Glutamatergic neuron (in vitro differentiated cells): ENCODE measurements at regions not wholly inside any gene's neighbourhood (a gene's known extent, or its start where the extent isn't known, plus 50 kb on each side); places are given as distances from the start of the nearest gene placed in this dataset.

Experiments used
- DNase-seq: peaks from one replicate; pipeline ENCODE4 v3.0.0; 2022
- H3K27ac Mint-ChIP-seq: one replicate; pipeline ENCODE4 v1.8.0; 2020; ENCODE audit warnings: mild to moderate bottlenecking, mixed read lengths, inconsistent platforms; ENCODE audit not compliant: unreplicated experiment
- H3K27me3 Mint-ChIP-seq: one replicate; pipeline ENCODE4 v1.8.0; 2020; ENCODE audit warnings: mild to moderate bottlenecking, moderate library complexity, mixed read lengths, inconsistent platforms; ENCODE audit not compliant: unreplicated experiment
- H3K36me3 Mint-ChIP-seq: one replicate; pipeline ENCODE4 v1.8.0; 2020; ENCODE audit warnings: mild to moderate bottlenecking, mixed read lengths, inconsistent platforms; ENCODE audit not compliant: unreplicated experiment
- H3K4me1 Mint-ChIP-seq: one replicate; pipeline ENCODE4 v1.8.0; 2020; ENCODE audit warnings: mild to moderate bottlenecking, low read depth, mixed read lengths, inconsistent platforms; ENCODE audit not compliant: unreplicated experiment
- H3K4me3 Mint-ChIP-seq: one replicate; pipeline ENCODE4 v1.8.0; 2020; ENCODE audit warnings: mild to moderate bottlenecking, mixed read lengths, inconsistent platforms; ENCODE audit not compliant: unreplicated experiment
- H3K9me3 Mint-ChIP-seq: one replicate; pipeline ENCODE4 v1.8.0; 2020; ENCODE audit warnings: mild to moderate bottlenecking, moderate library complexity, mixed read lengths, inconsistent platforms; ENCODE audit not compliant: unreplicated experiment
- TF ChIP-seq, protein P1 (sequence below): fragments of 200-600 bp; sonication (generic); IDR thresholded peaks from one replicate; pipeline ENCODE4 v1.5.0; 2021; ENCODE audit not compliant: partially characterized antibody, unreplicated experiment

GRCh38 chr11:134879341-134879740, 467.3 kb upstream of the B3GAT1 start:
- DNase-seq = no peak
- H3K27ac Mint-ChIP-seq = no peak overlapping the region
- H3K27me3 Mint-ChIP-seq = peaks cover 4% of the 10 kb centered on the region
- peaks cover 6% of the 10 kb centered on the region for H3K9me3 Mint-ChIP-seq
- peaks cover 4% of the 10 kb centered on the region for H3K4me1 Mint-ChIP-seq
- TF ChIP-seq, protein P1, sequence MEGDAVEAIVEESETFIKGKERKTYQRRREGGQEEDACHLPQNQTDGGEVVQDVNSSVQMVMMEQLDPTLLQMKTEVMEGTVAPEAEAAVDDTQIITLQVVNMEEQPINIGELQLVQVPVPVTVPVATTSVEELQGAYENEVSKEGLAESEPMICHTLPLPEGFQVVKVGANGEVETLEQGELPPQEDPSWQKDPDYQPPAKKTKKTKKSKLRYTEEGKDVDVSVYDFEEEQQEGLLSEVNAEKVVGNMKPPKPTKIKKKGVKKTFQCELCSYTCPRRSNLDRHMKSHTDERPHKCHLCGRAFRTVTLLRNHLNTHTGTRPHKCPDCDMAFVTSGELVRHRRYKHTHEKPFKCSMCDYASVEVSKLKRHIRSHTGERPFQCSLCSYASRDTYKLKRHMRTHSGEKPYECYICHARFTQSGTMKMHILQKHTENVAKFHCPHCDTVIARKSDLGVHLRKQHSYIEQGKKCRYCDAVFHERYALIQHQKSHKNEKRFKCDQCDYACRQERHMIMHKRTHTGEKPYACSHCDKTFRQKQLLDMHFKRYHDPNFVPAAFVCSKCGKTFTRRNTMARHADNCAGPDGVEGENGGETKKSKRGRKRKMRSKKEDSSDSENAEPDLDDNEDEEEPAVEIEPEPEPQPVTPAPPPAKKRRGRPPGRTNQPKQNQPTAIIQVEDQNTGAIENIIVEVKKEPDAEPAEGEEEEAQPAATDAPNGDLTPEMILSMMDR = no peak
- H3K36me3 Mint-ChIP-seq = no peaks in the 10 kb centered on the region
- no peak overlapping the region for H3K4me3 Mint-ChIP-seq

- peaks cover 4% of the 10 kb centered on the region for H3K4me1 Mint-ChIP-seq
These were observed 466.7 kb upstream of the B3GAT1 start for GRCh38 chr11:134878785-134879184.

GRCh38 chr11:134876226-134876625, 464.2 kb upstream of the B3GAT1 start:
- no peak overlapping the region for H3K4me3 Mint-ChIP-seq
- peaks cover 4% of the 10 kb centered on the region for H3K4me1 Mint-ChIP-seq
- no peaks in the 10 kb centered on the region for H3K36me3 Mint-ChIP-seq
- no peak overlapping the region for H3K27ac Mint-ChIP-seq
- peaks cover 4% of the 10 kb centered on the region for H3K9me3 Mint-ChIP-seq
- no peak for DNase-seq
- H3K27me3 Mint-ChIP-seq = no peaks in the 10 kb centered on the region
- TF ChIP-seq, protein P1 = no peak

More at GRCh38 chr11:134878785-134879184, 466.7 kb upstream of the B3GAT1 start:
- no peak for DNase-seq
- H3K27ac Mint-ChIP-seq = no peak overlapping the region
- H3K27me3 Mint-ChIP-seq = no peaks in the 10 kb centered on the region
- H3K36me3 Mint-ChIP-seq = no peaks in the 10 kb centered on the region
- no peak overlapping the region for H3K4me3 Mint-ChIP-seq
- peaks cover 4% of the 10 kb centered on the region for H3K9me3 Mint-ChIP-seq
- TF ChIP-seq, protein P1 = no peak

- Mint-ChIP-seq H3K27me3 (peaks cover 10% of the 10 kb centered on the region), H3K9me3 (peaks cover 3% of the 10 kb centered on the region), H3K36me3 (no peaks in the 10 kb centered on the region), H3K4me1 (peaks cover 27% of the 10 kb centered on the region), H3K27ac (no peak overlapping the region), H3K4me3 (no peak overlapping the region)
- TF ChIP-seq, protein P1 = no peak
- no peak for DNase-seq
These were observed 455.1 kb upstream of the B3GAT1 start for GRCh38 chr11:134866981-134867675.

GRCh38 chr11:134866215-134866614, 454.2 kb upstream of the B3GAT1 start:
- Mint-ChIP-seq H3K36me3 (no peaks in the 10 kb centered on the region), H3K4me1 (peaks cover 30% of the 10 kb centered on the region)

More at GRCh38 chr11:134866215-134866614, 454.2 kb upstream of the B3GAT1 start:
- Mint-ChIP-seq H3K27me3 (peaks cover 10% of the 10 kb centered on the region), H3K27ac (no peak overlapping the region), H3K9me3 (peaks cover 4% of the 10 kb centered on the region), H3K4me3 (peak overlapping the region; percentile 25)
- TF ChIP-seq, protein P1 = no peak
- DNase-seq = no peak
